ENCODE measurements at regions not wholly inside any gene's neighbourhood (a gene's known extent, or its start where the extent isn't known, plus 50 kb on each side); places are given as distances from the start of the nearest gene placed in this dataset.
"Not testable (repeated sequence)": the region's sequence is repeated elsewhere in the genome, so short reads cannot be mapped to it uniquely, and the experiment has no call there.

DNA sequence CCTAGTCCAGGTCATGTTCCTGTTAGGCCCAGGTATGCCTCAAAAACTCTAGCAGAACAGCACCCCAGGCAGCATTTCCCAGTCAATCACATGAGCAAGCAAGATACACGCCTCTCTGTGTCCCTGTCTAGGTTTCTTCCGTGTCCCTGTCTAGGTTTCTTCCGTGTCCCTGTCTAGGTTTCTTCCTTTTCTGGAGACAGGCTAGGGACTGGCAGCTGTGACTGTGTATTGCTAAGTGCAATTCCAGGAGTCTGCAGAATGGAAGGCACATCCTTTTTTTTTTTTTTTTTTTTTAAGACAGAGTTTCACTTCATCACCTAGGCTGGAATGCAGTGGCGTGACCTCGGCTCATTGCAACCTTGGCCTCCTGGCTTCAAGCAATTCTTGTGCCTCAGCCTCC is 77.6 kb downstream of the SETD4 start:
- no peaks in the 10 kb centered on the region for H3K4me1 ChIP-seq (ENCODE audit: control insufficient read depth in 1 of 2, insufficient read depth in 2 of 2, low read length in 2 of 2)
- H3K9me3 ChIP-seq (ENCODE audit: control insufficient read depth in 1 of 2, low read length in 2 of 2), result no peaks in the 10 kb centered on the region
- H3K27me3 ChIP-seq (ENCODE audit: low read depth, low read length), result no peaks in the 10 kb centered on the region
- no peak overlapping the region for H3K4me3 ChIP-seq (ENCODE audit: low read depth in 1 of 2, low read length in 2 of 2)
- no peak overlapping the region for H3K27ac ChIP-seq (ENCODE audit: low read length)
- H3K36me3 ChIP-seq (ENCODE audit: control insufficient read depth in 1 of 2, insufficient read depth in 2 of 2, low read length in 2 of 2), result no peaks in the 10 kb centered on the region

- H3K4me3 ChIP-seq (ENCODE audit: low read depth in 1 of 2, low read length in 2 of 2), result no peak overlapping the region
- H3K27ac ChIP-seq (ENCODE audit: low read length), result no peak overlapping the region
- H3K9me3 ChIP-seq (ENCODE audit: control insufficient read depth in 1 of 2, low read length in 2 of 2), result no peaks in the 10 kb centered on the region
- no peaks in the 10 kb centered on the region for H3K27me3 ChIP-seq (ENCODE audit: low read depth, low read length)
- H3K36me3 ChIP-seq (ENCODE audit: control insufficient read depth in 1 of 2, insufficient read depth in 2 of 2, low read length in 2 of 2), result no peaks in the 10 kb centered on the region
- no peaks in the 10 kb centered on the region for H3K4me1 ChIP-seq (ENCODE audit: control insufficient read depth in 1 of 2, insufficient read depth in 2 of 2, low read length in 2 of 2)
These were observed 78.7 kb downstream of the SETD4 start for GRCh38 chr21:35981514-35982070.

- H3K27me3 ChIP-seq (ENCODE audit: low read depth, low read length), result no peaks in the 10 kb centered on the region
- H3K36me3 ChIP-seq (ENCODE audit: control insufficient read depth in 1 of 2, insufficient read depth in 2 of 2, low read length in 2 of 2), result no peaks in the 10 kb centered on the region
- no peaks in the 10 kb centered on the region for H3K9me3 ChIP-seq (ENCODE audit: control insufficient read depth in 1 of 2, low read length in 2 of 2)
- no peak overlapping the region for H3K27ac ChIP-seq (ENCODE audit: low read length)
- no peaks in the 10 kb centered on the region for H3K4me1 ChIP-seq (ENCODE audit: control insufficient read depth in 1 of 2, insufficient read depth in 2 of 2, low read length in 2 of 2)
- no peak overlapping the region for H3K4me3 ChIP-seq (ENCODE audit: low read depth in 1 of 2, low read length in 2 of 2)
These were observed 79.5 kb downstream of the SETD4 start for GRCh38 chr21:35980821-35981220.

DNA sequence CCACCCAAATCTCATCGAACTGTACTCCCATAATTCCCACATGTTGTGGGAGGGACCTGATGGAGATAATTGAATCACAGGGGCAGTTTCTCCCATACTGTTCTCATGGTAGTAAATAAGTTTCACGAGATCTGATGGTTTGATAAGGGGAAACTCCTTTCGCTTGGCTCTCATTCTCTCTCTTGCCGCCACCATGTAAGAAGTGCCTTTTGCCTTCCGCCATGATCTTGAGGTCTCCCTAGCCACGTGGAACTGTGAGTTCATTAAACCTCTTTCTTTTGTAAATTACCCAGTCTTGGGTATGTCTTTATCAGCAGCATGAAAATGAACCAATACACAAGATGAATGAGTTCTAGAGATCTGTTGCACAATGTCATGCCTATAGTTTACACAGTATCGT is 82.5 kb downstream of the SETD4 start:
- H3K36me3 ChIP-seq (ENCODE audit: control insufficient read depth in 1 of 2, insufficient read depth in 2 of 2, low read length in 2 of 2); H3K4me1 ChIP-seq (ENCODE audit: control insufficient read depth in 1 of 2, insufficient read depth in 2 of 2, low read length in 2 of 2); H3K27ac ChIP-seq (ENCODE audit: low read length); H3K27me3 ChIP-seq (ENCODE audit: low read depth, low read length); H3K9me3 ChIP-seq (ENCODE audit: control insufficient read depth in 1 of 2, low read length in 2 of 2); H3K4me3 ChIP-seq (ENCODE audit: low read depth in 1 of 2, low read length in 2 of 2): not testable (repeated sequence)

DNA sequence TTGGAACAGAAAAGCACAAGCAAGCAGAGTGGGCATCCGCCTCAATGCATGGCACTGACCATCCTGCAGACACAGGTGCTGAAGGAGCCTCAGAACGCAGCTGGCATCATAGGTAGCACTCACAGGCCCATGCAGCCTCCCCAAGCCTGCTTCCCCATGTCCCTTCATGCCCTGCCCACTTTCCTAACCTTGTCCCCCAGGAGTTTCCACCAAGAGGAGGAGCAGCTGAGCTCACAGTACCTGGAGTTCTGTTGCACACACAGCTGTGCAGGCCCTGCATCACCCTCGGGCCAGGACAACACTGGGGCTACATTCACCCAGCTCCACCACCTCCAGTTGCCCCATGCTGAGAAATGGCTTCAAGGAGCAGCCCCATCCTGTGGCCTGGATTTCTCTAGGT is 83.4 kb downstream of the SETD4 start:
- H3K4me3 ChIP-seq (ENCODE audit: low read depth in 1 of 2, low read length in 2 of 2), result no peak overlapping the region
- H3K27ac ChIP-seq (ENCODE audit: low read length), result no peak overlapping the region
- H3K36me3 ChIP-seq (ENCODE audit: control insufficient read depth in 1 of 2, insufficient read depth in 2 of 2, low read length in 2 of 2), result no peaks in the 10 kb centered on the region
- no peaks in the 10 kb centered on the region for H3K27me3 ChIP-seq (ENCODE audit: low read depth, low read length)
- no peaks in the 10 kb centered on the region for H3K9me3 ChIP-seq (ENCODE audit: control insufficient read depth in 1 of 2, low read length in 2 of 2)
- H3K4me1 ChIP-seq (ENCODE audit: control insufficient read depth in 1 of 2, insufficient read depth in 2 of 2, low read length in 2 of 2), result no peaks in the 10 kb centered on the region

DNA sequence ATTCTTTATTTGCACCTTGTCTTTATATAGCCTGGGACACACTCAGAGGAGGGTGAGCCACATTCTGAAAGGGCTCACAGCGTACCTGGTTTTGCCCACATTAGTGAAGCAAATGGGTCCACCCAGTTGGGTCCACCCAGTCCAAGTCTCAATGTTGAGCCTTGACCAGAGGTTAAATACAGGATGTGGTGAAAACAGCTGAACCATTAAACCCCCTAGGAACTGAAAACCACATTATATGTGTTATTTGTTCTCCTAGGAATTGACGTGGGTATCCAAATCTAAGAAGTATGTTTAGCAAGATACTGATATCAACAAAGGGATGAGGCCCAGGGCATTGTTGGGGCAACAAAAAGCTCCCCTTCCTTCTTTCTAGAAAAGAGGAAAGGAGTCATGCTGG is 83.8 kb downstream of the SETD4 start:
- no peaks in the 10 kb centered on the region for H3K27me3 ChIP-seq (ENCODE audit: low read depth, low read length)

GRCh38 chr21:35974775-35975174 is 85.6 kb downstream of the SETD4 start:
- no peaks in the 10 kb centered on the region for H3K27me3 ChIP-seq (ENCODE audit: low read depth, low read length)
- H3K9me3 ChIP-seq (ENCODE audit: control insufficient read depth in 1 of 2, low read length in 2 of 2), result no peaks in the 10 kb centered on the region
- H3K27ac ChIP-seq (ENCODE audit: low read length), result no peak overlapping the region
- no peak overlapping the region for H3K4me3 ChIP-seq (ENCODE audit: low read depth in 1 of 2, low read length in 2 of 2)
- H3K4me1 ChIP-seq (ENCODE audit: control insufficient read depth in 1 of 2, insufficient read depth in 2 of 2, low read length in 2 of 2), result no peaks in the 10 kb centered on the region
- no peaks in the 10 kb centered on the region for H3K36me3 ChIP-seq (ENCODE audit: control insufficient read depth in 1 of 2, insufficient read depth in 2 of 2, low read length in 2 of 2)

More for the DNA sequence above, 83.8 kb downstream of the SETD4 start:
- Histone ChIP-seq H3K4me3 (ENCODE audit: low read depth in 1 of 2, low read length in 2 of 2) (no peak overlapping the region), H3K4me1 (ENCODE audit: control insufficient read depth in 1 of 2, insufficient read depth in 2 of 2, low read length in 2 of 2) (no peaks in the 10 kb centered on the region), H3K36me3 (ENCODE audit: control insufficient read depth in 1 of 2, insufficient read depth in 2 of 2, low read length in 2 of 2) (no peaks in the 10 kb centered on the region), H3K9me3 (ENCODE audit: control insufficient read depth in 1 of 2, low read length in 2 of 2) (no peaks in the 10 kb centered on the region), H3K27ac (ENCODE audit: low read length) (no peak overlapping the region)

GRCh38 chr21:35971824-35972223 is 88.5 kb downstream of the SETD4 start:
- H3K9me3 ChIP-seq (ENCODE audit: control insufficient read depth in 1 of 2, low read length in 2 of 2), result no peaks in the 10 kb centered on the region
- no peaks in the 10 kb centered on the region for H3K36me3 ChIP-seq (ENCODE audit: control insufficient read depth in 1 of 2, insufficient read depth in 2 of 2, low read length in 2 of 2)
- H3K4me3 ChIP-seq (ENCODE audit: low read depth in 1 of 2, low read length in 2 of 2), result no peak overlapping the region
- H3K27me3 ChIP-seq (ENCODE audit: low read depth, low read length), result no peaks in the 10 kb centered on the region
- H3K4me1 ChIP-seq (ENCODE audit: control insufficient read depth in 1 of 2, insufficient read depth in 2 of 2, low read length in 2 of 2), result no peaks in the 10 kb centered on the region
- H3K27ac ChIP-seq (ENCODE audit: low read length), result no peak overlapping the region

DNA sequence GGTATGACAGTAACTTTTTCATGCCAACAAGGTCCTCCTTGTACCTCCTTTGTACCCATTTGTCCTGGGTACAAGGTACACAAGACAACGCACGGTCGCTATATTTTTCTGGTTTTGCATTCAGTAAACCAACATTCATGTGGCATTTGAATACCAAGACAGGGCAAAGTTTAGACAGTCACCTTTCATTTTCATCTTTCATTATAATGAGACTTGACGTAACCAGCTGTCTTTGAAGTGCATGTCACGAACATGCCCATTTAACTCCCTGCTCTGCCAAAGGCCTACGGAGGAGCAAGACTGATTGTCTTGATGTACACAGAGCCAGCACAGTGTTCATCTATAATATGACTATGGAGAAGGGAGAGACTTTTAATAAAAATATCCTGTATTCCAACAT is 91.0 kb downstream of the SETD4 start:
- Histone ChIP-seq H3K36me3 (ENCODE audit: control insufficient read depth in 1 of 2, insufficient read depth in 2 of 2, low read length in 2 of 2) (no peaks in the 10 kb centered on the region), H3K4me1 (ENCODE audit: control insufficient read depth in 1 of 2, insufficient read depth in 2 of 2, low read length in 2 of 2) (no peaks in the 10 kb centered on the region), H3K9me3 (ENCODE audit: control insufficient read depth in 1 of 2, low read length in 2 of 2) (no peaks in the 10 kb centered on the region), H3K27ac (ENCODE audit: low read length) (no peak overlapping the region), H3K4me3 (ENCODE audit: low read depth in 1 of 2, low read length in 2 of 2) (no peak overlapping the region), H3K27me3 (ENCODE audit: low read depth, low read length) (no peaks in the 10 kb centered on the region)

GRCh38 chr21:35968564-35968963 is 91.8 kb downstream of the SETD4 start:
- H3K9me3 ChIP-seq (ENCODE audit: control insufficient read depth in 1 of 2, low read length in 2 of 2), result no peaks in the 10 kb centered on the region
- H3K4me3 ChIP-seq (ENCODE audit: low read depth in 1 of 2, low read length in 2 of 2), result no peak overlapping the region
- H3K4me1 ChIP-seq (ENCODE audit: control insufficient read depth in 1 of 2, insufficient read depth in 2 of 2, low read length in 2 of 2), result no peaks in the 10 kb centered on the region
- no peaks in the 10 kb centered on the region for H3K36me3 ChIP-seq (ENCODE audit: control insufficient read depth in 1 of 2, insufficient read depth in 2 of 2, low read length in 2 of 2)
- H3K27me3 ChIP-seq (ENCODE audit: low read depth, low read length), result no peaks in the 10 kb centered on the region
- no peak overlapping the region for H3K27ac ChIP-seq (ENCODE audit: low read length)

- Histone ChIP-seq H3K27ac (ENCODE audit: low read length) (no peak overlapping the region), H3K4me1 (ENCODE audit: control insufficient read depth in 1 of 2, insufficient read depth in 2 of 2, low read length in 2 of 2) (no peaks in the 10 kb centered on the region), H3K27me3 (ENCODE audit: low read depth, low read length) (no peaks in the 10 kb centered on the region), H3K9me3 (ENCODE audit: control insufficient read depth in 1 of 2, low read length in 2 of 2) (no peaks in the 10 kb centered on the region), H3K36me3 (ENCODE audit: control insufficient read depth in 1 of 2, insufficient read depth in 2 of 2, low read length in 2 of 2) (no peaks in the 10 kb centered on the region), H3K4me3 (ENCODE audit: low read depth in 1 of 2, low read length in 2 of 2) (no peak overlapping the region)
These were observed 94.6 kb downstream of the SETD4 start for GRCh38 chr21:35965699-35966098.

DNA sequence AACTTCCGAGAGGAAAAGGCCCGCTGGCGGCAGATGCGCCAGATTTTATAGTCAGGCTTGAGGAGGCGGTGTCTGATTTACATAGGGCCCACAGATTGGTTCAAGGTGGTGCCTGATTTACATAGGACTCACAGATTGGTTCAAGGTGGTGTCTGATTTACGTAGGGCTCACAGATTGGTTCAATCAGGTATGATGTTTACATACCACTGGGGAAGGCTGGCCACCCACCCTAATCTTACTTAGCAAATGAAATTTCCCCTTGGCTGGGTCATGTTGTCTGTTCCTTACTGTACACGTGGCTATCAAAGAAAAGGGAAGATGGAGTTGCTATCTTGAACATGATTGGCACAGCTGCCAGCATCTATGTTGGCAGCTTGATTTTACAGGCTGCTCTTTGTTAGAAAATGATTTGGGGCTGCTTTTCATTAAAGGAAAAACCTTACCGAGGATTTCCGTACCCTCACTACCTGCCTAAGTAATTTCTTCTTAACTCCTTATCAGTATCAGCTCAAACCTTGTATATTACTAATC is 96.3 kb downstream of the SETD4 start:
- Histone ChIP-seq H3K27me3 (ENCODE audit: low read depth, low read length) (no peaks in the 10 kb centered on the region), H3K27ac (ENCODE audit: low read length) (no peak overlapping the region), H3K4me3 (ENCODE audit: low read depth in 1 of 2, low read length in 2 of 2) (no peak overlapping the region), H3K4me1 (ENCODE audit: control insufficient read depth in 1 of 2, insufficient read depth in 2 of 2, low read length in 2 of 2) (no peaks in the 10 kb centered on the region), H3K9me3 (ENCODE audit: control insufficient read depth in 1 of 2, low read length in 2 of 2) (no peaks in the 10 kb centered on the region), H3K36me3 (ENCODE audit: control insufficient read depth in 1 of 2, insufficient read depth in 2 of 2, low read length in 2 of 2) (no peaks in the 10 kb centered on the region)
